GM13976 (cell line): ENCODE measurements at regions not wholly inside any gene's neighbourhood (a gene's known extent, or its start where the extent isn't known, plus 50 kb on each side); places are given as distances from the start of the nearest gene placed in this dataset.

Source experiments
- DNase-seq: peaks from one replicate; pipeline ENCODE4 v3.0.0; 2012; ENCODE audit warnings: low spot score
- CTCF ChIP-seq: IDR thresholded peaks from 2 replicates; pipeline ENCODE4 v1.5.1; 2012; ENCODE audit warnings: borderline replicate concordance, mild to moderate bottlenecking; ENCODE audit not compliant: insufficient read depth; ENCODE audit errors: extremely low read depth, missing control alignments, control extremely low read depth
- in situ Hi-C: fragments of 300-500 bp; cut with MboI; formaldehyde crosslinking; loops from one replicate; pipeline ENCODE4 v1.12.0; 2022; ENCODE audit warnings: low sequenced_read_pairs, mixed read lengths, inconsistent platforms; ENCODE audit not compliant: unreplicated experiment

- DNase-seq, result no peak
- no peak for TF ChIP-seq CTCF
- in situ Hi-C loops, result no loop called here
Measured at GRCh38 chr13:78096221-78096620, 177.6 kb upstream of the EDNRB start.

- no peak for DNase-seq
- in situ Hi-C loops, result no loop called here
- TF ChIP-seq CTCF, result no peak
Measured at GRCh38 chr13:78087966-78088678, 169.5 kb upstream of the EDNRB start.

GRCh38 chr13:78085434-78086225 is 167.0 kb upstream of the EDNRB start:
- no peak for TF ChIP-seq CTCF
- in situ Hi-C loops, result no loop called here
- no peak for DNase-seq

DNA sequence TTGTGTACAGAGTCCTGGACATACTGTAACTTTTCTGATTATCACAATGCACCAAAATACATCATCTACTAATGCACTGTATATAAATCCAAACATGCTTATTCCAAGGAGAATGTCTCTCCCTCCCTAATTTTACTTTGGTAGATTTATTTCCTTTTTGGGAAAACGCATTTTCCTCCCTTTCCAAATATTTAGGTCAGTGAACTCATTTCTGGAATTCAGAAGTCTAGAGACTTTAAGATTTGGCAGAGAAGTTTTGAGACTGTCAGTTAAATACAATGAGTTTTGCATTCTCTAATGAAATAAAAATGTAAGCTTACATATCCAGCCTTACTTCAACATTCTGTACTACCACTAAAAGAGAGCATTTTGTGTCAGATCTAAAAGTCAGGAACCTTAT is 165.8 kb upstream of the EDNRB start:
- no peak for TF ChIP-seq CTCF
- in situ Hi-C loops, result no loop called here
- DNase-seq, result no peak

DNA sequence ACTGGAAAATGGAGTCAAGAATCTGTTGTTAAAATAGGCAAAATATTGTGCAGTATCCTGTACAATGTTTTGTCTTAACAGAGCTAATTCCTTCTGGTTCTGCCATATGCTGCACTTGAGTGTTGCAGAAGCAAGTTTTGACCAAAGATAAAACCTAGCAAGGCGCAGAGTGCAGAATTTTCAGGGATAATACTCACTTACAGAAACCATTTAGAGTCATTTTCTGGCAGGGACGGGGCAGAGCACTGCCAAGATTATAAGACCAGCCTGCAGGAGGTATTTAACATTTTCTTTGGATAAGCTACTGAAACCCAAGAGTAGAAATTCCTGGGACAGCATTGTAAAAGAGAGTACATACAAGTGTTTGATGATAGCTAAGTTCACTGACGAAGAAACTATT is 159.5 kb upstream of the EDNRB start:
- TF ChIP-seq CTCF, result no peak
- DNase-seq, result no peak
- in situ Hi-C loops, result no loop called here

DNA sequence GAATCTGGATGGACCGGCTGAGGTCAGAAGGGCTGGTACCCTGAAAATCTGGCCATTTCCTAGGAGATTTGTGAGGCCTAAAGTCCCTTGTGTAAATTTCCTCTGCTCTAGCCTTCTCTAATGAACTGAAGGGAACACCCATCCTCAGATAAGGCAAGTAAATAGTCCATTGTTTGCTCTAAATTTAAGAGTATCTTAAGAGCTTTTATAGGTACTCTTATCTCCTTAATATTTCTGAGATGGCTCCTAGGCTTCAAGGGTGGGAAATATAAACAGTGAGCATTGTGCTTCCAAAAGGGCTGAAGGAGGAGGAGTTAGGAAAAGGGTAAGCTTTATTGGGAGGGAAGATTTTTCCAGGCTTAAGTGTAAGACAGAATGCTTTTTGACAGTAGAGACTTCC is 148.7 kb upstream of the EDNRB start:
- TF ChIP-seq CTCF, result no peak
- in situ Hi-C loops, result no loop called here
- no peak for DNase-seq
